Upper lobe of left lung (tissue), 6 donors: ENCODE measurements at regions not wholly inside any gene's neighbourhood (a gene's known extent, or its start where the extent isn't known, plus 50 kb on each side); places are given as distances from the start of the nearest gene placed in this dataset.

ENCODE experiments used
- ATAC-seq, 2 donors: fragments of 200-7000 bp; cut with Tn5 transposase; one replicate each; pipeline ENCODE4 v1.9.1; 2022; ENCODE audit warnings: mild to moderate bottlenecking in 2 of 2, moderate library complexity in 2 of 2; ENCODE audit not compliant: low FRiP score in 2 of 2
- DNase-seq, 2 donors: peaks; one replicate each; pipeline ENCODE4 v3.0.0-alpha.2; 2019 to 2020
- H3K27ac ChIP-seq, 4 donors: fragments of 200-600 bp; sonication (generic); one replicate each; pipeline ENCODE4 v1.5.1; 2016 to 2019
- H3K27me3 ChIP-seq, 4 donors: fragments of 200-600 bp; sonication (generic); one replicate each; pipeline ENCODE4 v1.5.1; 2017 to 2019
- H3K36me3 ChIP-seq, 4 donors: fragments of 200-600 bp; sonication (generic); one replicate each; pipeline ENCODE4 v1.5.1; 2016 to 2019
- H3K4me1 ChIP-seq, 4 donors: fragments of 200-600 bp; sonication (generic); one replicate each; pipeline ENCODE4 v1.5.1; 2018 to 2019
- H3K4me3 ChIP-seq, 4 donors: fragments of 200-600 bp; sonication (generic); one replicate each; pipeline ENCODE4 v1.5.1; 2017 to 2019; ENCODE audit warnings: mild to moderate bottlenecking in 2 of 4, moderate library complexity in 1 of 4
- H3K9me3 ChIP-seq, 4 donors: fragments of 200-600 bp; sonication (generic); one replicate each; pipeline ENCODE4 v1.5.1; 2018 to 2019
- CTCF ChIP-seq, 6 experiments: fragments of 450-650 bp in 4 of 6; fragments of 200-600 bp in 2 of 6; sonication (generic) in 2 of 6; IDR thresholded peaks; one replicate each; pipeline ENCODE4 v1.5.1; 2016 to 2019; ENCODE audit warnings: antibody characterized with exemption in 6 of 6
- EP300 ChIP-seq, 4 donors: sonication (generic); formaldehyde crosslinking; IDR thresholded peaks; one replicate each; pipeline ENCODE4 v1.5.1; 2017; ENCODE audit warnings: antibody characterized with exemption in 4 of 4, control low read depth in 2 of 4
- POLR2A ChIP-seq, 4 donors: fragments of 450-650 bp; IDR thresholded peaks; one replicate each; pipeline ENCODE4 v1.5.1; 2016 to 2017; ENCODE audit warnings: antibody characterized with exemption in 4 of 4, mild to moderate bottlenecking in 2 of 4
- POLR2AphosphoS5 ChIP-seq, 2 donors: sonication (generic); formaldehyde crosslinking; IDR thresholded peaks; one replicate each; pipeline ENCODE4 v1.5.1; 2017; ENCODE audit warnings: antibody characterized with exemption in 2 of 2
- WGBS, 2 donors: methylation state at CpG; one replicate each; pipeline ENCODE4 v1.1.5; 2017 to 2018; 5-methylcytosine and 5-hydroxymethylcytosine counted together
- donor health status: DM: no; HTN: no; CAD: no; lungs with moderate emphysema.
- donor health status: DM: no; HTN: yes; CAD: no; lungs with severe emphysema.

GRCh38 chr3:103006526-103007183 is 571.8 kb downstream of the ZPLD1 start:
- H3K9me3 ChIP-seq = no peaks in the 10 kb centered on the region
- ATAC-seq (no peak), DNase-seq (no peak)
- H3K4me3 ChIP-seq = no peak overlapping the region
- H3K36me3 ChIP-seq = no peaks in the 10 kb centered on the region
- 67% methylated on average over 4 of the region's 4 CpGs for WGBS, 2 donors
- no peak for TF ChIP-seq CTCF (IDR thresholded peaks at IDR 0.05)
- TF ChIP-seq EP300 (IDR thresholded peaks at IDR 0.05) = no peak
- no peak for TF ChIP-seq POLR2A (IDR thresholded peaks at IDR 0.05)
- no peak for TF ChIP-seq POLR2AphosphoS5 (IDR thresholded peaks at IDR 0.05)
- no peaks in the 10 kb centered on the region for H3K4me1 ChIP-seq
- no peak overlapping the region for H3K27ac ChIP-seq
- H3K27me3 ChIP-seq = no peaks in the 10 kb centered on the region

GRCh38 chr3:103009609-103010008 is 574.8 kb downstream of the ZPLD1 start:
- Histone ChIP-seq H3K27me3 (no peaks in the 10 kb centered on the region), H3K4me3 (no peak overlapping the region), H3K4me1 (no peaks in the 10 kb centered on the region), H3K27ac (no peak overlapping the region), H3K36me3 (no peaks in the 10 kb centered on the region), H3K9me3 (no peaks in the 10 kb centered on the region)
- TF ChIP-seq POLR2A (IDR thresholded peaks at IDR 0.05) (no peak), CTCF (IDR thresholded peaks at IDR 0.05) (no peak), EP300 (IDR thresholded peaks at IDR 0.05) (no peak), POLR2AphosphoS5 (IDR thresholded peaks at IDR 0.05) (no peak)
- no peak for ATAC-seq
- no peak for DNase-seq

- no peak for DNase-seq
- no peak overlapping the region for H3K27ac ChIP-seq
- ATAC-seq = no peak
- no peaks in the 10 kb centered on the region for H3K36me3 ChIP-seq
- H3K4me1 ChIP-seq = no peaks in the 10 kb centered on the region
- no peak overlapping the region for H3K4me3 ChIP-seq
- no peak for TF ChIP-seq EP300 (IDR thresholded peaks at IDR 0.05)
- no peak for TF ChIP-seq POLR2AphosphoS5 (IDR thresholded peaks at IDR 0.05)
- no peak for TF ChIP-seq POLR2A (IDR thresholded peaks at IDR 0.05)
- no peak for TF ChIP-seq CTCF (IDR thresholded peaks at IDR 0.05)
- no peaks in the 10 kb centered on the region for H3K9me3 ChIP-seq
- no peaks in the 10 kb centered on the region for H3K27me3 ChIP-seq
Observed at GRCh38 chr3:103025880-103026279, 591.1 kb downstream of the ZPLD1 start.

- Histone ChIP-seq H3K27ac (no peak overlapping the region), H3K9me3 (no peaks in the 10 kb centered on the region), H3K4me3 (no peak overlapping the region), H3K27me3 (no peaks in the 10 kb centered on the region), H3K36me3 (no peaks in the 10 kb centered on the region), H3K4me1 (no peaks in the 10 kb centered on the region)
- 94 to 100% methylated on average over 2 of the region's 2 CpGs for WGBS, 2 donors
- no peak for ATAC-seq
- DNase-seq = no peak
- no peak for TF ChIP-seq POLR2A (IDR thresholded peaks at IDR 0.05)
- TF ChIP-seq EP300 (IDR thresholded peaks at IDR 0.05) = no peak
- no peak for TF ChIP-seq POLR2AphosphoS5 (IDR thresholded peaks at IDR 0.05)
- no peak for TF ChIP-seq CTCF (IDR thresholded peaks at IDR 0.05)
Observed at GRCh38 chr3:103033841-103034240, 599.0 kb downstream of the ZPLD1 start.

- no peak overlapping the region for H3K27ac ChIP-seq
- H3K36me3 ChIP-seq = no peaks in the 10 kb centered on the region
- no peaks in the 10 kb centered on the region for H3K4me1 ChIP-seq
- TF ChIP-seq POLR2A (IDR thresholded peaks at IDR 0.05) = no peak
- TF ChIP-seq POLR2AphosphoS5 (IDR thresholded peaks at IDR 0.05) = no peak
- no peak for TF ChIP-seq EP300 (IDR thresholded peaks at IDR 0.05)
- no peak for TF ChIP-seq CTCF (IDR thresholded peaks at IDR 0.05)
- no peaks in the 10 kb centered on the region for H3K27me3 ChIP-seq
- H3K4me3 ChIP-seq = no peak overlapping the region
- no peaks in the 10 kb centered on the region for H3K9me3 ChIP-seq
- ATAC-seq (no peak), DNase-seq (no peak)
- 67 to 85% methylated on average over 2 of the region's 2 CpGs for WGBS, 2 donors
Observed at GRCh38 chr3:103047640-103048039, 612.8 kb downstream of the ZPLD1 start.
